ENCODE measurements at regions not wholly inside any gene's neighbourhood (a gene's known extent, or its start where the extent isn't known, plus 50 kb on each side); places are given as distances from the start of the nearest gene placed in this dataset.

DNA sequence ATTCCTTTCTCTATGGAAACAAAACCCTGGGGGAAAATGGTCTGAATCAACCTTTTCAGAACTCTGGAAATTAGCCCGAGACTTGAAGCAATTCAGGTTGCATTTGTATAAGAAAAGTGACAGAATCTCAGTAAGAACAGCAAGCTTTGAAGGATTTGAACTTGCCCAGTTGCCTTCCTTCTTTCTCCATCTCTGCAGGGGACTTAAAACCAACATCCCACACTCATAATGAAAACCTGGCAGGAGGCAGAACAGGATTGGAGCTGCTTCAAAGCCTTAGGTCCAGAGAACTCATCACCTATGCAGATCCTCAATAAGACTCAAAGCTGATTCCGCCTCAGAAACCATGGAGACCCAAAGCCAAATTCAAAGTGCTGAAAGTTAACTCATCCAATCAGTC is 790.5 kb upstream of the ID2 start:
- TF ChIP-seq, protein P1, sequence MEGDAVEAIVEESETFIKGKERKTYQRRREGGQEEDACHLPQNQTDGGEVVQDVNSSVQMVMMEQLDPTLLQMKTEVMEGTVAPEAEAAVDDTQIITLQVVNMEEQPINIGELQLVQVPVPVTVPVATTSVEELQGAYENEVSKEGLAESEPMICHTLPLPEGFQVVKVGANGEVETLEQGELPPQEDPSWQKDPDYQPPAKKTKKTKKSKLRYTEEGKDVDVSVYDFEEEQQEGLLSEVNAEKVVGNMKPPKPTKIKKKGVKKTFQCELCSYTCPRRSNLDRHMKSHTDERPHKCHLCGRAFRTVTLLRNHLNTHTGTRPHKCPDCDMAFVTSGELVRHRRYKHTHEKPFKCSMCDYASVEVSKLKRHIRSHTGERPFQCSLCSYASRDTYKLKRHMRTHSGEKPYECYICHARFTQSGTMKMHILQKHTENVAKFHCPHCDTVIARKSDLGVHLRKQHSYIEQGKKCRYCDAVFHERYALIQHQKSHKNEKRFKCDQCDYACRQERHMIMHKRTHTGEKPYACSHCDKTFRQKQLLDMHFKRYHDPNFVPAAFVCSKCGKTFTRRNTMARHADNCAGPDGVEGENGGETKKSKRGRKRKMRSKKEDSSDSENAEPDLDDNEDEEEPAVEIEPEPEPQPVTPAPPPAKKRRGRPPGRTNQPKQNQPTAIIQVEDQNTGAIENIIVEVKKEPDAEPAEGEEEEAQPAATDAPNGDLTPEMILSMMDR (IDR thresholded peaks at IDR 0.05; ENCODE audit: partially characterized antibody, unreplicated experiment), result no peak
- no peak for DNase-seq
- Mint-ChIP-seq H3K4me3 (ENCODE audit: unreplicated experiment) (no peak overlapping the region), H3K27ac (ENCODE audit: unreplicated experiment) (no peak overlapping the region), H3K36me3 (ENCODE audit: unreplicated experiment) (peaks cover 5% of the 10 kb centered on the region), H3K27me3 (ENCODE audit: unreplicated experiment) (no peaks in the 10 kb centered on the region), H3K9me3 (ENCODE audit: unreplicated experiment) (no peaks in the 10 kb centered on the region), H3K4me1 (ENCODE audit: low read depth, unreplicated experiment) (no peaks in the 10 kb centered on the region)

DNA sequence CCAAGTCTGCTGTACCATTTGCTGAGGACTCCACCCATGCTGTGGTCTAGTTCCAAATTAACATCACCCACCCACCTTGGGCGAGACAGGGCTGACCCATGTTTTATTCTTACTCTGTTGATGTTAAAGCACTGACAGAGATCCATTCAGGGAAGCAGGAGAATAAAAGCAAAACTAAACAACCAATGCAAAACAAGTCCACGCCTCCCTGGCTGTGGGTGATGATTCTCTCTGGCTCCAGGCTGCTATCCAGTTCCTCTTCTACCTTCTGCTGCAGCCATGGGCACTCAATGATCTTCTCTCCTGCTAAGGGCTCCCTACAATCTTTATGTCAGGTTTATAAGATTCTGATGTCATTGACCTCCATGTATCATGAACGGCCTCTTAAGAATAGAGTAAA is 786.6 kb upstream of the ID2 start:
- no peak for DNase-seq
- H3K9me3 Mint-ChIP-seq (ENCODE audit: unreplicated experiment), result no peaks in the 10 kb centered on the region
- TF ChIP-seq, protein P1 (IDR thresholded peaks at IDR 0.05; ENCODE audit: partially characterized antibody, unreplicated experiment), result no peak
- peaks cover 6% of the 10 kb centered on the region for H3K4me1 Mint-ChIP-seq (ENCODE audit: low read depth, unreplicated experiment)
- peaks cover 5% of the 10 kb centered on the region for H3K36me3 Mint-ChIP-seq (ENCODE audit: unreplicated experiment)
- no peak overlapping the region for H3K27ac Mint-ChIP-seq (ENCODE audit: unreplicated experiment)
- H3K4me3 Mint-ChIP-seq (ENCODE audit: unreplicated experiment), result no peak overlapping the region
- H3K27me3 Mint-ChIP-seq (ENCODE audit: unreplicated experiment), result no peaks in the 10 kb centered on the region

DNA sequence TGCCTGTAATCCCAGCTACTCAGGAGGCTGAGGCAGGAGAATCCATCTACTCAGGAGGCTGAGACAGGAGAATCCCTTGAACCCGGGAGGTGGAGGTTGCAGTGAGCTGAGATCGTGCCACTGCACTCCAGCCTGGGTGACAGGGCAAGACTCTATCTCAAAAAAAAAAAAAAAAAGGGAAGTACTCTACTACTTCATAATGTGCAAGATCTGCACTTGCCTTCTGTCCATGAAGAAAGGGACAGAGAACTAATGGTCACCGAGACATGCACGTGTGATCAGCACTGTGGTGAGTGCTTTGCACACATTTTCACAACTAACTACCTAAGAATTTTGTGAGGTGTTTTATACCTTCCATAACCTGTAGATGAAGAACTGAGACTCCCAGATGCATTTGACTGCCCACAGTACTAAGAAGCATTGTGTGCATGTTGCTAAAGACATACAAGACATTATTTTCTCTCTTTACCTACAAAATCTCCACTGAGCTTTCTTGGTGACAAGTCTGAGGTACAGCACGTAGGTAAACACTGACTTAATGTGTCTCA is 784.8 kb upstream of the ID2 start:
- H3K36me3 Mint-ChIP-seq (ENCODE audit: unreplicated experiment), result peaks cover under 1% of the 10 kb centered on the region
- H3K27ac Mint-ChIP-seq (ENCODE audit: unreplicated experiment), result no peak overlapping the region
- no peak for DNase-seq
- no peaks in the 10 kb centered on the region for H3K27me3 Mint-ChIP-seq (ENCODE audit: unreplicated experiment)
- H3K9me3 Mint-ChIP-seq (ENCODE audit: unreplicated experiment), result no peaks in the 10 kb centered on the region
- TF ChIP-seq, protein P1 (IDR thresholded peaks at IDR 0.05; ENCODE audit: partially characterized antibody, unreplicated experiment), result no peak
- peaks cover 6% of the 10 kb centered on the region for H3K4me1 Mint-ChIP-seq (ENCODE audit: low read depth, unreplicated experiment)
- no peak overlapping the region for H3K4me3 Mint-ChIP-seq (ENCODE audit: unreplicated experiment)

DNA sequence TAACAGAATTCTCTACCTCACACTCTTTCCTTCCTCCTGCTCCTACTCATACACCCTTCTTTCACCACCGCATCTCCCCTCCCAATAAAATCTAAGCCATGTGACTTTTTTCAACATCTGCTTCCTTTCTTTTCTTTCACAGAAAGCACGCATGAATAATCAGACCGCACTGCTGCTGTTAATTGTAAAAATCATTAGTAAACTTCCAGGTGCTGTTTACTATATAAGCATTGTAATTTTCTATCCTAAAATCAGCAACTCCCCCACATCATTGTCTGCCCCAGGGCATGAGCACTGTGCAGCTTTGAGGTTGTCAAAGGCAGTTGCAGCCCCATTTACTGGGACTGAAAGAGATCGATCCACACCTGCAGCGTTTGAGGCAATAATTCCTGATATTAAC is 782.6 kb upstream of the ID2 start:
- peaks cover under 1% of the 10 kb centered on the region for H3K27me3 Mint-ChIP-seq (ENCODE audit: unreplicated experiment)
- no peak overlapping the region for H3K4me3 Mint-ChIP-seq (ENCODE audit: unreplicated experiment)
- H3K27ac Mint-ChIP-seq (ENCODE audit: unreplicated experiment), result no peak overlapping the region

DNA sequence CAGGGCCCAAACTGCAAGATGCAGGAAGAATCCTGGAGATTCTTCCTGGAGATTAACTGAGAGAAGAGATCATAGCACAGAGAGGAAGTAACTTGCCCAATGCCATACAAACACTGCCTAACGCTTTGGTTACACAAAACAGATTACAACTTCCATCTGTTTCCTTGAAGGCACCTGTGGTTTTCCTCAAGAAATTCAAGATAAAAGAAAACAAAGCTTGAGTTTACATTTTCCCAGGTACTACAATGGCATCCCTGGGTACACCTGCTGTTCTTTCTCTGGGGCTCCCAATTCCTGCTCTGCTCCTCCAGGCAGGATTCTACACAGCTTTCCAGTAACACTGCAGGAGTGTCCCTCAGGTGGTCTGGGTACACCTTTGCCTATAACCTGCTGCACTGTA is 781.9 kb upstream of the ID2 start:
- TF ChIP-seq, protein P1 (IDR thresholded peaks at IDR 0.05; ENCODE audit: partially characterized antibody, unreplicated experiment), result no peak
- Mint-ChIP-seq H3K27ac (ENCODE audit: unreplicated experiment) (no peak overlapping the region), H3K4me1 (ENCODE audit: low read depth, unreplicated experiment) (peaks cover 6% of the 10 kb centered on the region)

More for the DNA sequence above, 782.6 kb upstream of the ID2 start:
- TF ChIP-seq, protein P1 (IDR thresholded peaks at IDR 0.05; ENCODE audit: partially characterized antibody, unreplicated experiment), result no peak
- H3K9me3 Mint-ChIP-seq (ENCODE audit: unreplicated experiment), result peaks cover 4% of the 10 kb centered on the region
- H3K4me1 Mint-ChIP-seq (ENCODE audit: low read depth, unreplicated experiment), result peaks cover 6% of the 10 kb centered on the region
- DNase-seq, result no peak
- peaks cover 7% of the 10 kb centered on the region for H3K36me3 Mint-ChIP-seq (ENCODE audit: unreplicated experiment)

More for the DNA sequence above, 781.9 kb upstream of the ID2 start:
- Mint-ChIP-seq H3K36me3 (ENCODE audit: unreplicated experiment) (peaks cover 7% of the 10 kb centered on the region), H3K9me3 (ENCODE audit: unreplicated experiment) (peaks cover 4% of the 10 kb centered on the region), H3K27me3 (ENCODE audit: unreplicated experiment) (peaks cover 3% of the 10 kb centered on the region), H3K4me3 (ENCODE audit: unreplicated experiment) (no peak overlapping the region)
- DNase-seq, result no peak
